ENCODE measurements at regions not wholly inside any gene's neighbourhood (a gene's known extent, or its start where the extent isn't known, plus 50 kb on each side); places are given as distances from the start of the nearest gene placed in this dataset.

DNA sequence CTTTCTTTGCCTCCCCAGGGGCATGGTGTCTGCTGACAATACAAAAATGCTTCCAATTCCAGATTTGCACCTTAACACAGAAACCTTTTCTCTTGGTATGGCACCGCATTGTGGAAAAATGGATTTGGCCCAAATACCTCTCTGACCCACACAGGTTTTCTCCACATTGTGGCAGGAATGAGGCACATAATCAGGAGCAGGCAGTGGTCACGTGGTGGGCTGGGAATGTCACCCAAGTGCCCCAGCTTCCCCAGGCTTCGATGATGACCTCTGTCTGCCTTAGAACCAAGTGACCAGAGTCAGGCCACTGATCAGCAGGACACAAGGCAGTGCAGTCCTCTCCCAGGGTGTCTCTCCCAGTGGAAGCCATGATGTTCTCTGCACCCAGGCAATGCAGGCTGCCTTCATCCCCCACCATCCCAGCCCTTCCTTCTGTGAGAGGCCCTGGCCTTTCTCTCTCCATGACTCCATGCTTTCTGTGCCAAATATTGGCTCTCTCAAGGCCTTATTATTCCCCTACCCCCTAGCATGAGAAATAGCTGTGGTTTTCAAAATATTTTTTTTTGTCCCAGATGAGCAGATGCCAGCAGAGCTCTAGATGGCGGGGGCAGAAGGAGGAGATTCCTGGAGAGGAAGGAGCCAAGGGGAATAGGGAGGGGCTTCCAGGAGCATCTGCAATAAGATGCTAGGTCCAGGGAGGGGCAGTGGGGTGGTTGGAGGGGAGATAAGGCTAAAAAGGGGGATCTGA lies 198.9 kb downstream of the ACKR3 start:
- in situ Hi-C loops (cut with MboI; ENCODE audit: low sequenced_read_pairs): no loop called here
- Histone ChIP-seq H3K4me1 (peaks cover 2% of the 10 kb centered on the region), H3K36me3 (replicated peaks) (no peaks in the 10 kb centered on the region), H3K27me3 (ENCODE audit: low read depth) (no peaks in the 10 kb centered on the region), H3K9me3 (no peaks in the 10 kb centered on the region), H3K4me3 (no peak overlapping the region)
- DNase-seq (ENCODE audit: low spot score in 2 of 2): no peak

- no peaks in the 10 kb centered on the region for H3K27me3 ChIP-seq (ENCODE audit: low read depth)
- H3K36me3 ChIP-seq (replicated peaks): no peaks in the 10 kb centered on the region
- peaks cover 2% of the 10 kb centered on the region for H3K4me1 ChIP-seq
- in situ Hi-C loops (cut with MboI; ENCODE audit: low sequenced_read_pairs): no loop called here
- H3K4me3 ChIP-seq: no peak overlapping the region
- no peak for DNase-seq (ENCODE audit: low spot score in 2 of 2)
- H3K9me3 ChIP-seq: no peaks in the 10 kb centered on the region
These were observed 200.5 kb downstream of the ACKR3 start for GRCh38 chr2:236769981-236770671.

DNA sequence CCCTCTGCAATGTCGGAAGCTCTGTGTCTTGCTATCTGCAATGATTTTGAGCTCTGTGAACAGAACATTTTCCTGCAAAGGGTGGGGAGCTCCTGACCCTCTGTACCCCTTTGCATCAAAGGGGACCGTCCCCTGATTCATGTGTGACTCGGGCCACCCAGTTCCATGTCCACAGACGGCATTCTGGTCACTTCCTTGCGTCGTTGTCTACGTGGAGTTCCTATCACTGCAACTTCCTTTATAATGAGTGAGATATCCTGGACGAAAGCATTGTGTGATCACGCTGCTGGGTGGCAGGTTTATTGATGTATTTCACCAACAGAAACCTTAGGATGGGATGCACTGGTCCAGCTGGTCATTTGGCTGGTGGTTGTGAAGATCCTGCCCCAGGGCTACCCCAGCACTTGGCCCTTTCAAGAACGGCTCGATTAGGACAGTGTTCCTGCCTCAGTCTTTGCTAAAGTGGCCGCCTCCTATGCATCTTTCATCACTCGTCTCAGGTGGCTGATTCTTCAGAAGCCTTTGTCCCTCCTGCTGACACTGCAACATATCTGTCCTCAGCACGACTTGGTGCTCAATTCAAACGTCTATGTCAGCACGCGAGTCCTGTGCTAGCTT lies 202.7 kb downstream of the ACKR3 start:
- in situ Hi-C loops (cut with MboI; ENCODE audit: low sequenced_read_pairs): no loop called here
- no peak for DNase-seq (ENCODE audit: low spot score in 2 of 2)

GRCh38 chr2:236773206-236773605 lies 203.6 kb downstream of the ACKR3 start:
- in situ Hi-C loops (cut with MboI; ENCODE audit: low sequenced_read_pairs): no loop called here
- H3K4me3 ChIP-seq: no peak overlapping the region
- no peaks in the 10 kb centered on the region for H3K27me3 ChIP-seq (ENCODE audit: low read depth)
- no peak for DNase-seq (ENCODE audit: low spot score in 2 of 2)
- no peaks in the 10 kb centered on the region for H3K9me3 ChIP-seq
- no peaks in the 10 kb centered on the region for H3K36me3 ChIP-seq (replicated peaks)
- no peaks in the 10 kb centered on the region for H3K4me1 ChIP-seq

More for the DNA sequence above, 202.7 kb downstream of the ACKR3 start:
- no peaks in the 10 kb centered on the region for H3K9me3 ChIP-seq
- H3K27me3 ChIP-seq (ENCODE audit: low read depth): no peaks in the 10 kb centered on the region
- H3K4me1 ChIP-seq: no peaks in the 10 kb centered on the region
- H3K4me3 ChIP-seq: no peak overlapping the region
- H3K36me3 ChIP-seq (replicated peaks): no peaks in the 10 kb centered on the region

DNA sequence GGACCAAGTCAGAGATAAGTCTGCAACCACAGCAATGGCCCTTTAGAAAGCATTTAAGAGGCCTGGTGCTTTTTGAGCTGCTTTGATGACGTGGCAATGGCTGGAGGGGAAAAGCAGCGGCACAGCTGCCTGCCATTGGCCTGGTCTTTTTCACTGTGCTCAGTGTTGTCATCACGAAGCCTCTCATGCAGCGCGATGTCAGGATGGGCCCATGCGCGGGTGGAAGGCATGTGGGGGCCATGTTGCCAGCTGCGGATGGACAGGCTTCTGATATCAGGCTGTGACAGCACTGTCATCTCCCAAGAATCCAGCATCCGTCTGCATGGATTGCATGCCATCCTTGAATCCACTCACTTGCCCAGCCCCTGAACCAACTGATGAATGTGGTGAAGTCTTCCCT lies 204.5 kb downstream of the ACKR3 start:
- in situ Hi-C loops (cut with MboI; ENCODE audit: low sequenced_read_pairs): no loop called here
- H3K4me1 ChIP-seq: no peaks in the 10 kb centered on the region
- no peaks in the 10 kb centered on the region for H3K9me3 ChIP-seq
- no peak for DNase-seq (ENCODE audit: low spot score in 2 of 2)
- H3K36me3 ChIP-seq (replicated peaks): no peaks in the 10 kb centered on the region
- no peak overlapping the region for H3K4me3 ChIP-seq
- H3K27me3 ChIP-seq (ENCODE audit: low read depth): no peaks in the 10 kb centered on the region

GRCh38 chr2:236775511-236775910 lies 205.9 kb downstream of the ACKR3 start:
- in situ Hi-C loops (cut with MboI; ENCODE audit: low sequenced_read_pairs): no loop called here
- DNase-seq (ENCODE audit: low spot score in 2 of 2): no peak
- Histone ChIP-seq H3K4me1 (no peaks in the 10 kb centered on the region), H3K27me3 (ENCODE audit: low read depth) (no peaks in the 10 kb centered on the region), H3K36me3 (replicated peaks) (no peaks in the 10 kb centered on the region), H3K4me3 (no peak overlapping the region), H3K9me3 (no peaks in the 10 kb centered on the region)

DNA sequence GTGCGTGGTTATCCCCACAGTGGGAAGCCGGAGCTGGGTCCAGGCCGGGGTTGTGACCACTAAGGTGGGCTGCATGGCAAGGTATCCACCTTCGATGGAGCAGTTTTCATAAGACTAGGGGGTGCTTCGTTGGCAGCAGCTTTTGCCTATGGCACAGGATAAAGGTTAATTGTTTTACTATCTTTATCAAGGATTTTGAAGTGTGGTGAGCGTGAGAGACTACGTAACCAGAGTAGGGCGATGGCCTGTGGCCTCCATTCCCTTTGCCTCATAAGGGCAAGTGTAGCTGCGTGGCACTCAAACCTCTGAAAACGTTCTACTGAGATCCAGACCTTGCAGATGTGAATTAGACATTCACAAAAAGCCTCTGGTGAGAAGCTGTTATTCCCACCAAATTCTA lies 206.6 kb downstream of the ACKR3 start:
- no peaks in the 10 kb centered on the region for H3K9me3 ChIP-seq
- in situ Hi-C loops (cut with MboI; ENCODE audit: low sequenced_read_pairs): no loop called here
- H3K4me1 ChIP-seq: no peaks in the 10 kb centered on the region
- H3K27me3 ChIP-seq (ENCODE audit: low read depth): no peaks in the 10 kb centered on the region
- no peaks in the 10 kb centered on the region for H3K36me3 ChIP-seq (replicated peaks)
- H3K4me3 ChIP-seq: no peak overlapping the region
- DNase-seq (ENCODE audit: low spot score in 2 of 2): no peak

DNA sequence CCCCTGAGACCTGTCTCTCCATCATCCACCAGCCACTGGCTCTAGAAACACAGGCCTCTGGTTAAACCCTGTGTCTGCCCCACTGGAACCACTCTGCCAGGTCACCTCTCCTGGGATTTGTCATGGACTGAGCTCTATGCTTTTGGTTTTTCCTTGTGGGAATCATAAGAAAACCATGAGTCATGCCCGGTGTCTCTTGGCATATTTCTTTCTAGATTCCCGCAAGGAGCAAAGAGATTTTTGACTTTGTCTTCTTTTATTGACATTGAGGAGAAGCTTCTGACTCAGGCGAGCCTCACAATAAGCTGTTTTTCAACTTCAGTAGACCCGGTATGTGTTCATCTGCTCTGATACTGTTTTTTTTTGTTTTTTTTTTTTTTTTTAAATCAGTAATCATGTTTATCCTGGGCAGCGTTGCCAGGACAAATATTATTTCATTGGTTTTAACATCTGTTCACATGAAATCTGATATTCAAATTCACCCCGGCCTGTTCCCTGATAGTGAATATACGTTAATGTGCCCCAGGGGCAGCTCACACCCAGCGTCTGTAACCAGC lies 207.1 kb downstream of the ACKR3 start:
- DNase-seq (ENCODE audit: low spot score in 2 of 2): no peak
- in situ Hi-C loops (cut with MboI; ENCODE audit: low sequenced_read_pairs): no loop called here
- no peaks in the 10 kb centered on the region for H3K9me3 ChIP-seq
- no peak overlapping the region for H3K4me3 ChIP-seq
- no peaks in the 10 kb centered on the region for H3K36me3 ChIP-seq (replicated peaks)
- no peaks in the 10 kb centered on the region for H3K4me1 ChIP-seq
- H3K27me3 ChIP-seq (ENCODE audit: low read depth): no peaks in the 10 kb centered on the region

GRCh38 chr2:236777408-236777807 lies 207.8 kb downstream of the ACKR3 start:
- Histone ChIP-seq H3K36me3 (replicated peaks) (no peaks in the 10 kb centered on the region), H3K4me3 (no peak overlapping the region), H3K9me3 (no peaks in the 10 kb centered on the region), H3K27me3 (ENCODE audit: low read depth) (no peaks in the 10 kb centered on the region), H3K4me1 (no peaks in the 10 kb centered on the region)
- DNase-seq (ENCODE audit: low spot score in 2 of 2): no peak
- in situ Hi-C loops (cut with MboI; ENCODE audit: low sequenced_read_pairs): no loop called here

GRCh38 chr2:236781933-236782816 lies 212.6 kb downstream of the ACKR3 start:
- Histone ChIP-seq H3K27me3 (ENCODE audit: low read depth) (no peaks in the 10 kb centered on the region), H3K36me3 (replicated peaks) (no peaks in the 10 kb centered on the region), H3K4me1 (no peaks in the 10 kb centered on the region), H3K9me3 (no peaks in the 10 kb centered on the region), H3K4me3 (no peak overlapping the region)
- in situ Hi-C loops (cut with MboI; ENCODE audit: low sequenced_read_pairs): no loop called here
- DNase-seq (ENCODE audit: low spot score in 2 of 2): no peak

DNA sequence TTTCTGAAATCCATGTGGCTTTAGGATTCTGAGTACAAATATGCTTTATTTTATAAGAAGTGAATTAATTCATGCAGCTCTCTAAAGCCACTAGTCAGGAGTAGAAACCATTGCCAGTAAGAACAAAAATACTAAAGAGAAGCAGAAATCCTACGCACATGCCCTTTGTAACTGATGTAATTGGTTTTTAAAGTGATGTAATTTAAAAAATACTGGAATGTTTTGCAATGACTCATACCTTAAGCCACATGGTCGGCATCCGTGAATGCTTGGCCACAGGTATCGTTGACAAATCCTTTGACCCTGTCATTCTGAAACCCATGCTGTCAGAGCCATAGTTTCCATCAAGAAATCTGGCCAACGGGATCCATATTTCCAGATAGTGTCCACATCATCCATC lies 213.3 kb downstream of the ACKR3 start:
- no peaks in the 10 kb centered on the region for H3K36me3 ChIP-seq (replicated peaks)
- no peak for DNase-seq (ENCODE audit: low spot score in 2 of 2)
- in situ Hi-C loops (cut with MboI; ENCODE audit: low sequenced_read_pairs): no loop called here
- no peaks in the 10 kb centered on the region for H3K4me1 ChIP-seq
- H3K27me3 ChIP-seq (ENCODE audit: low read depth): no peaks in the 10 kb centered on the region
- H3K4me3 ChIP-seq: no peak overlapping the region
- H3K9me3 ChIP-seq: no peaks in the 10 kb centered on the region

DNA sequence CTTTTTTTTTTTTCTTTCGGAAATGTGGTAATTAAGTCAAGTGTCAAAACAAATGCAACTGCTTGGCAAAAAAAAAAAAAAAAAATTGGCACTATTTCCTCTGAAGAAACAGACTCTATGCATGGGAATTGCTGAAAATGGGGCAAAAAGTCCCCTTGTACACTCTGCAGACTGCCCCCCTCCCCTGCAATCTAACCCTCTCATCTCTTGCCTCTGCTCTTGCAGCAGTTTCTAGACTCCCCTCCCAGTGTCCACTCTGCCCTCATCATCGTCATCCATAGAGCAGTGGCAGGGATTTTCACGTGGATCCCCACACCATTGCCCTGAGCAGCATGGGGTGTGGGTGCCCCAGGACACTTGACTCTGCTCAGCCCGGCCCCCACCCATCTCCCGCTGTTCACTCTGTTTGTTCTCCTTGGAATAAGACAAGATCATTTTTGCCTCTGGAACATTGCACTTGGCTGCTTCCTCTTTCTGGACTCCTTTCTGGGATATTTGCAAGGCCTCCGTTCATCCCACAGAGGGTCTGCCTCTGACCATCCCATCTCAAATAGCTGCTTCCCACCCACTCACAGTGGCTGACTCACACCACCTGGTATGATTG lies 213.9 kb downstream of the ACKR3 start:
- in situ Hi-C loops (cut with MboI; ENCODE audit: low sequenced_read_pairs): no loop called here
- H3K4me3 ChIP-seq: no peak overlapping the region
- no peaks in the 10 kb centered on the region for H3K9me3 ChIP-seq
- no peak for DNase-seq (ENCODE audit: low spot score in 2 of 2)
- H3K4me1 ChIP-seq: no peaks in the 10 kb centered on the region
- H3K27me3 ChIP-seq (ENCODE audit: low read depth): no peaks in the 10 kb centered on the region
- H3K36me3 ChIP-seq (replicated peaks): no peaks in the 10 kb centered on the region

GRCh38 chr2:236785611-236786057 lies 216.0 kb downstream of the ACKR3 start:
- in situ Hi-C loops (cut with MboI; ENCODE audit: low sequenced_read_pairs): no loop called here
- H3K4me1 ChIP-seq: no peaks in the 10 kb centered on the region
- H3K9me3 ChIP-seq: no peaks in the 10 kb centered on the region
- no peaks in the 10 kb centered on the region for H3K27me3 ChIP-seq (ENCODE audit: low read depth)
- no peak for DNase-seq (ENCODE audit: low spot score in 2 of 2)
- H3K36me3 ChIP-seq (replicated peaks): no peaks in the 10 kb centered on the region
- H3K4me3 ChIP-seq: no peak overlapping the region

Measured in HAP-1 (cell line).